H9 (cell line): ENCODE measurements at regions not wholly inside any gene's neighbourhood (a gene's known extent, or its start where the extent isn't known, plus 50 kb on each side); places are given as distances from the start of the nearest gene placed in this dataset.

ENCODE experiments used
- DNase-seq: peaks from one replicate; pipeline ENCODE4 v3.0.0-alpha.2; 2017
- H2AFZ ChIP-seq: one replicate; pipeline ENCODE4 v1.6.1; 2013; ENCODE audit warnings: mild to moderate bottlenecking, low read length, control low read depth, moderate library complexity
- H2AK5ac ChIP-seq: 2 replicates; pipeline ENCODE4 v1.6.1; 2013; ENCODE audit warnings: low read length, control low read depth, mixed read lengths; ENCODE audit not compliant: insufficient read length
- H2BK120ac ChIP-seq: one replicate; pipeline ENCODE4 v1.6.1; 2013; ENCODE audit warnings: low read depth, mild to moderate bottlenecking, low read length, control low read depth, inconsistent platforms; ENCODE audit not compliant: poor library complexity, severe bottlenecking
- H2BK12ac ChIP-seq: 2 replicates; pipeline ENCODE4 v1.6.1; 2013; ENCODE audit warnings: low read length, control low read depth, mixed read lengths, low read depth; ENCODE audit not compliant: insufficient read length
- H2BK15ac ChIP-seq: 2 replicates; pipeline ENCODE4 v1.6.1; 2013; ENCODE audit warnings: low read depth, low read length, control low read depth
- H2BK20ac ChIP-seq: one replicate; pipeline ENCODE4 v1.6.1; 2013; ENCODE audit warnings: low read depth, mild to moderate bottlenecking, low read length, control low read depth, inconsistent platforms; ENCODE audit not compliant: poor library complexity, severe bottlenecking
- H2BK5ac ChIP-seq: 2 replicates; pipeline ENCODE4 v1.6.1; 2013; ENCODE audit warnings: low read length, control low read depth, mixed read lengths; ENCODE audit not compliant: insufficient read length
- H3K14ac ChIP-seq: 2 replicates; pipeline ENCODE4 v1.6.1; 2013; ENCODE audit warnings: low read length, control low read depth; ENCODE audit not compliant: insufficient read depth
- H3K18ac ChIP-seq: 2 replicates; pipeline ENCODE4 v1.6.1; 2013; ENCODE audit warnings: low read depth, mild to moderate bottlenecking, mixed read lengths, low read length, control low read depth; ENCODE audit not compliant: insufficient read length
- H3K23ac ChIP-seq: 2 replicates; pipeline ENCODE4 v1.6.1; 2013; ENCODE audit warnings: low read length, control low read depth, mixed read lengths, low read depth; ENCODE audit not compliant: insufficient read length
- H3K23me2 ChIP-seq: 2 replicates; pipeline ENCODE4 v1.6.1; 2013; ENCODE audit warnings: low read depth, mild to moderate bottlenecking, mixed read lengths, low read length, control low read depth; ENCODE audit not compliant: insufficient read length, poor library complexity, severe bottlenecking
- H3K27ac ChIP-seq: 2 replicates; pipeline ENCODE4 v1.5.1; 2013; ENCODE audit warnings: low read length, control low read depth, mixed read lengths, low read depth; ENCODE audit not compliant: insufficient read length
- H3K27me3 ChIP-seq: 2 replicates; pipeline ENCODE4 v1.6.1; 2013; ENCODE audit warnings: low read length, control low read depth, inconsistent platforms; ENCODE audit not compliant: insufficient read depth
- H3K4ac ChIP-seq: 2 replicates; pipeline ENCODE4 v1.6.1; 2013; ENCODE audit warnings: low read depth, mild to moderate bottlenecking, control low read depth, inconsistent platforms, low read length, moderate library complexity
- H3K4me1 ChIP-seq: 2 replicates; pipeline ENCODE4 v1.6.1; 2013; ENCODE audit warnings: low read length, control low read depth, inconsistent platforms; ENCODE audit not compliant: insufficient read depth
- H3K4me2 ChIP-seq: 2 replicates; pipeline ENCODE4 v1.6.1; 2013; ENCODE audit warnings: low read length, control low read depth, mixed read lengths; ENCODE audit not compliant: insufficient read length, insufficient read depth
- H3K56ac ChIP-seq: 2 replicates; pipeline ENCODE4 v1.6.1; 2013; ENCODE audit warnings: low read depth, mild to moderate bottlenecking, mixed read lengths, low read length, control low read depth; ENCODE audit not compliant: insufficient read length
- H3K79me1 ChIP-seq: 2 replicates; pipeline ENCODE4 v1.6.1; 2013; ENCODE audit warnings: low read depth, mild to moderate bottlenecking, moderate library complexity, low read length, control low read depth, inconsistent platforms; ENCODE audit not compliant: insufficient read depth, poor library complexity, severe bottlenecking
- H3K79me2 ChIP-seq: 2 replicates; pipeline ENCODE4 v1.6.1; 2013; ENCODE audit warnings: low read length, control low read depth, inconsistent platforms; ENCODE audit not compliant: insufficient read depth
- H3K9ac ChIP-seq: 2 replicates; pipeline ENCODE4 v1.6.1; 2013; ENCODE audit warnings: low read length, control low read depth, mixed read lengths; ENCODE audit not compliant: insufficient read length; ENCODE audit errors: extremely low read depth
- H3K9me3 ChIP-seq: one replicate; pipeline ENCODE4 v1.6.1; 2013; ENCODE audit warnings: low read depth, low read length, inconsistent platforms; ENCODE audit not compliant: control insufficient read depth
- H3T11ph ChIP-seq: one replicate; pipeline ENCODE4 v1.6.1; 2013; ENCODE audit warnings: mild to moderate bottlenecking, low read length, control low read depth, inconsistent platforms
- H4K20me1 ChIP-seq: one replicate; pipeline ENCODE4 v1.6.1; 2013; ENCODE audit not compliant: control insufficient read depth, insufficient read length, insufficient read depth
- H4K5ac ChIP-seq: 2 replicates; pipeline ENCODE4 v1.6.1; 2013; ENCODE audit warnings: low read depth, mild to moderate bottlenecking, mixed read lengths, low read length, control low read depth; ENCODE audit not compliant: insufficient read length
- H4K8ac ChIP-seq: replicated peaks from 2 replicates; pipeline ENCODE4 v1.6.1; 2013; ENCODE audit warnings: low read length, control low read depth, mixed read lengths, low read depth; ENCODE audit not compliant: insufficient read length
- H4K91ac ChIP-seq: 2 replicates; pipeline ENCODE4 v1.6.1; 2013; ENCODE audit warnings: low read depth, mild to moderate bottlenecking, moderate library complexity, mixed read lengths, low read length, control low read depth; ENCODE audit not compliant: insufficient read length
- H3K27ac Mint-ChIP-seq, 3 experiments: 2 replicates in 2 of 3; 3 replicates in 1 of 3; pipeline ENCODE4 v1.8.0; 2020 to 2021; ENCODE audit warnings: mixed read lengths in 3 of 3, mild to moderate bottlenecking in 1 of 3, moderate library complexity in 1 of 3
- H3K27me3 Mint-ChIP-seq: 2 replicates; pipeline ENCODE4 v1.8.0; 2021; ENCODE audit warnings: low read depth, mild to moderate bottlenecking, moderate library complexity, mixed read lengths
- H3K36me3 Mint-ChIP-seq, 3 experiments: 2 replicates in 2 of 3; 3 replicates in 1 of 3; pipeline ENCODE4 v1.8.0; 2020 to 2021; ENCODE audit warnings: low read depth in 3 of 3, mixed read lengths in 3 of 3; ENCODE audit not compliant: insufficient read depth in 1 of 3
- H3K4me1 Mint-ChIP-seq, 2 experiments: 2 replicates each; pipeline ENCODE4 v1.8.0; 2020; ENCODE audit warnings: mixed read lengths in 2 of 2
- H3K4me3 Mint-ChIP-seq, 2 experiments: 2 replicates in 1 of 2; 3 replicates in 1 of 2; pipeline ENCODE4 v1.8.0; 2020 to 2021; ENCODE audit warnings: mild to moderate bottlenecking in 2 of 2, mixed read lengths in 2 of 2, moderate library complexity in 1 of 2
- H3K9me3 Mint-ChIP-seq, 2 experiments: 2 replicates in 1 of 2; 3 replicates in 1 of 2; pipeline ENCODE4 v1.8.0; 2020; ENCODE audit warnings: mild to moderate bottlenecking in 2 of 2, mixed read lengths in 2 of 2, moderate library complexity in 1 of 2
- TF ChIP-seq, protein P1 (sequence below): fragments of 200-600 bp; sonication (generic); conservative IDR thresholded peaks from 3 replicates; pipeline ENCODE4 v1.8.0; 2021; ENCODE audit warnings: antibody characterized with exemption, mild to moderate bottlenecking

GRCh38 chr3:181630853-181631252 lies 80.9 kb upstream of the SOX2 start:
- Histone ChIP-seq H2BK120ac (no peak overlapping the region), H2BK12ac (no peak overlapping the region), H3K9me3 (no peaks in the 10 kb centered on the region), H3T11ph (no peak overlapping the region), H3K23me2 (no peaks in the 10 kb centered on the region), H4K20me1 (no peaks in the 10 kb centered on the region), H3K4ac (no peak overlapping the region), H2BK15ac (no peak overlapping the region), H3K79me1 (no peaks in the 10 kb centered on the region), H2BK5ac (no peak overlapping the region), H4K8ac (no peak overlapping the region), H3K14ac (no peak overlapping the region), H3K9ac (no peak overlapping the region), H3K27me3 (no peaks in the 10 kb centered on the region), H3K27ac (no peak overlapping the region), H2AFZ (no peak overlapping the region), H2BK20ac (no peak overlapping the region), H3K4me1 (no peaks in the 10 kb centered on the region), H3K56ac (no peak overlapping the region), H3K4me2 (no peak overlapping the region), H3K79me2 (no peaks in the 10 kb centered on the region), H4K5ac (no peak overlapping the region), H4K91ac (no peak overlapping the region), H3K23ac (no peak overlapping the region), H3K18ac (no peak overlapping the region), H2AK5ac (no peak overlapping the region)
- DNase-seq, result no peak
- Mint-ChIP-seq H3K4me3 (no peak overlapping the region), H3K27me3 (no peaks in the 10 kb centered on the region), H3K36me3 (no peaks in the 10 kb centered on the region), H3K4me1 (no peaks in the 10 kb centered on the region), H3K27ac (no peak overlapping the region), H3K9me3 (no peaks in the 10 kb centered on the region)
- TF ChIP-seq, protein P1, sequence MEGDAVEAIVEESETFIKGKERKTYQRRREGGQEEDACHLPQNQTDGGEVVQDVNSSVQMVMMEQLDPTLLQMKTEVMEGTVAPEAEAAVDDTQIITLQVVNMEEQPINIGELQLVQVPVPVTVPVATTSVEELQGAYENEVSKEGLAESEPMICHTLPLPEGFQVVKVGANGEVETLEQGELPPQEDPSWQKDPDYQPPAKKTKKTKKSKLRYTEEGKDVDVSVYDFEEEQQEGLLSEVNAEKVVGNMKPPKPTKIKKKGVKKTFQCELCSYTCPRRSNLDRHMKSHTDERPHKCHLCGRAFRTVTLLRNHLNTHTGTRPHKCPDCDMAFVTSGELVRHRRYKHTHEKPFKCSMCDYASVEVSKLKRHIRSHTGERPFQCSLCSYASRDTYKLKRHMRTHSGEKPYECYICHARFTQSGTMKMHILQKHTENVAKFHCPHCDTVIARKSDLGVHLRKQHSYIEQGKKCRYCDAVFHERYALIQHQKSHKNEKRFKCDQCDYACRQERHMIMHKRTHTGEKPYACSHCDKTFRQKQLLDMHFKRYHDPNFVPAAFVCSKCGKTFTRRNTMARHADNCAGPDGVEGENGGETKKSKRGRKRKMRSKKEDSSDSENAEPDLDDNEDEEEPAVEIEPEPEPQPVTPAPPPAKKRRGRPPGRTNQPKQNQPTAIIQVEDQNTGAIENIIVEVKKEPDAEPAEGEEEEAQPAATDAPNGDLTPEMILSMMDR, result no peak
